Transverse colon (tissue), 4 donors: ENCODE measurements at regions not wholly inside any gene's neighbourhood (a gene's known extent, or its start where the extent isn't known, plus 50 kb on each side); places are given as distances from the start of the nearest gene placed in this dataset.

Experiments used
- DNase-seq: peaks from one replicate; pipeline ENCODE4 v3.0.0-alpha.2; 2019
- H3K27ac ChIP-seq, 4 donors: fragments of 200-600 bp; sonication (generic); 2 replicates each; pipeline ENCODE4 v1.5.1; 2016 to 2018; ENCODE audit warnings: inconsistent platforms in 4 of 4
- H3K27me3 ChIP-seq: fragments of 200-600 bp; sonication (generic); 2 replicates; pipeline ENCODE4 v1.5.1; 2017; ENCODE audit warnings: inconsistent platforms
- H3K36me3 ChIP-seq, 4 donors: fragments of 200-600 bp; sonication (generic); 2 replicates each; pipeline ENCODE4 v1.5.1; 2017 to 2019; ENCODE audit warnings: inconsistent platforms in 4 of 4
- H3K4me1 ChIP-seq, 4 donors: fragments of 200-600 bp; sonication (generic); 2 replicates each; pipeline ENCODE4 v1.5.1; 2017 to 2020; ENCODE audit warnings: inconsistent platforms in 4 of 4
- H3K4me3 ChIP-seq, 4 donors: fragments of 200-600 bp; sonication (generic); 1 replicate in 1 of 4; 2 replicates in 3 of 4; pipeline versions ENCODE4 v1.5.1 to v1.6.1; 2017 to 2019; ENCODE audit warnings: inconsistent platforms in 4 of 4
- H3K9me3 ChIP-seq, 2 donors: fragments of 200-600 bp; sonication (generic); 2 replicates each; pipeline ENCODE4 v1.5.1; 2017 to 2019; ENCODE audit warnings: inconsistent platforms in 2 of 2
- EP300 ChIP-seq: sonication (generic); formaldehyde crosslinking; IDR thresholded peaks from one replicate; pipeline ENCODE4 v1.6.1; 2017; ENCODE audit warnings: antibody characterized with exemption, low read depth
- POLR2A ChIP-seq: fragments of 450-650 bp; IDR thresholded peaks from one replicate; pipeline ENCODE4 v1.6.1; 2016; ENCODE audit warnings: antibody characterized with exemption, mild to moderate bottlenecking, moderate library complexity
- POLR2AphosphoS5 ChIP-seq, 3 donors: sonication (generic); formaldehyde crosslinking; IDR thresholded peaks; one replicate each; pipeline ENCODE4 v1.6.1; 2016; ENCODE audit warnings: antibody characterized with exemption in 3 of 3
- WGBS, 2 donors: methylation state at CpG; one replicate each; pipeline ENCODE4 v1.1.5; 2018; ENCODE audit warnings: low coverage in 1 of 2; 5-methylcytosine and 5-hydroxymethylcytosine counted together
- in situ Hi-C, 4 donors: fragments of 200-750 bp; cut with MboI; loops; one replicate each; pipeline versions ENCODE4 v1.15.0 to v1.15.1; 2017; ENCODE audit warnings: low sequenced_read_pairs in 3 of 4, low pct_ligation_motif_present in 1 of 4, low pct_unique_long_range_greater_than_20kb in 1 of 4
- intact Hi-C: fragments of 100-400 bp; cut with DNase I; formaldehyde crosslinking; loops from one replicate; pipeline ENCODE4 v1.15.1; 2023; ENCODE audit warnings: low total_unique reads
- TF ChIP-seq, protein P1 (sequence below), 5 experiments: fragments of 200-600 bp in 3 of 5; fragments of 450-650 bp in 2 of 5; sonication (generic) in 3 of 5; IDR thresholded peaks; 1 replicate in 2 of 5; 2 replicates in 3 of 5; pipeline ENCODE4 v1.5.1; 2016 to 2017; ENCODE audit warnings: antibody characterized with exemption in 5 of 5, inconsistent platforms in 3 of 5, mild to moderate bottlenecking in 2 of 5, moderate library complexity in 1 of 5

DNA sequence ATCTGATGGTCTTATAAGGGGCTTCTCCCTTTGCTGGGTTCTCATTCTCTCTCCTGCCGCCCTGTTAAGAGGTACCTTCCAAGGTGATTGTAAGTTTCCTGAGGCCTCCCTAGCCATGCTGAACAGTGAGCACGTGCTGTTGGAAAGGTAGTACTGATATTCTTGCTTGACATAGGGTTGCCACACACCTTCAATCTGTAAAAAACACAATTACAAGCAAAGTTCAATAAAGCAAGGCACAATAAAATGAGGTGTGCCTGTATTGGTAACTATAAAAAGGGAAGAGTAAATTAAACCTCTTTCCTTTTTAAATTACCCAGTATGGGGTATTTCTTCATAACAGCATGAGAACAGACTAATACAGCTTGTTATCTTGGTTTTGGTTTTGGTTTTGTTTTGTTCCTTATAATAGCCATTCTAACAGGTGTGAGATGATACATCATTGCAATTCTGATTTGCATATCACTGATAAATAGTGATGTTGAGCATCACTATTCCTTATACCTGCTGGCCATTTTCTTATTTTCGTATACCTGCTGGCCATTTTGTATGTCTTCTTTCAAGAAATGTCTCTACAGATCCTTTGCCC lies 164.9 kb upstream of the TRIM24 start:
- no peak overlapping the region for H3K4me3 ChIP-seq
- H3K4me1 ChIP-seq: peaks cover 0 to 16% (median 6%) of the 10 kb centered on the region in 4 donors
- in situ Hi-C loops (no loop called here), intact Hi-C loops (no loop called here)
- DNase-seq: peak; percentile 15
- peak in 1 of 3 donors; percentile 11 for TF ChIP-seq POLR2AphosphoS5 (IDR thresholded peaks at IDR 0.05)
- TF ChIP-seq EP300: no peak
- no peaks in the 10 kb centered on the region for H3K36me3 ChIP-seq
- peaks cover 0 to 4% of the 10 kb centered on the region in 2 donors for H3K9me3 ChIP-seq
- H3K27ac ChIP-seq: peak overlapping the region in 3 of 4 donors; percentile 45 to 58 (median 52)
- WGBS, 2 donors: 65 to 83% methylated on average over 2 to 3 of the region's 3 CpGs
- H3K27me3 ChIP-seq: no peaks in the 10 kb centered on the region

DNA sequence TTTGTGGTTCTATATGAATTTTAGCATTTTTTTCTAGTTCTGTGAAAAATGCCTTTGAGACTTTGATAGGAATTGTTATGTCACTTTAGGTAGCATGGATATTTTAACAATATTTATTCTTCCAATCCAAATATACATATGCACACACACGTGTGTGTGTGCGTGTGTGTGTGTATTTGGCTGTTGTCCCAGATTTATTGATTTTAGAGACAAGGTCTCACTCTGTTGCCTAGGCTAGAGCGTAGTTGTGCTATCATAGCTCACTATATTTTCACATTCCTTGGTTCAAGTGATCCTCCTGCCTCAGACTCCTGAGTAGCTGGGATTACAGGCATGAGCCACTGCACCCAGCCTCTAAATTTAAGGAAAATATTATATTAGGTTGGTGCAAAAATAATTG lies 162.5 kb upstream of the TRIM24 start:
- H3K9me3 ChIP-seq: no peaks in the 10 kb centered on the region
- peaks cover 0 to 16% (median 6%) of the 10 kb centered on the region in 4 donors for H3K4me1 ChIP-seq
- no peak for TF ChIP-seq EP300
- TF ChIP-seq POLR2AphosphoS5 (IDR thresholded peaks at IDR 0.05): no peak
- TF ChIP-seq, protein P1, sequence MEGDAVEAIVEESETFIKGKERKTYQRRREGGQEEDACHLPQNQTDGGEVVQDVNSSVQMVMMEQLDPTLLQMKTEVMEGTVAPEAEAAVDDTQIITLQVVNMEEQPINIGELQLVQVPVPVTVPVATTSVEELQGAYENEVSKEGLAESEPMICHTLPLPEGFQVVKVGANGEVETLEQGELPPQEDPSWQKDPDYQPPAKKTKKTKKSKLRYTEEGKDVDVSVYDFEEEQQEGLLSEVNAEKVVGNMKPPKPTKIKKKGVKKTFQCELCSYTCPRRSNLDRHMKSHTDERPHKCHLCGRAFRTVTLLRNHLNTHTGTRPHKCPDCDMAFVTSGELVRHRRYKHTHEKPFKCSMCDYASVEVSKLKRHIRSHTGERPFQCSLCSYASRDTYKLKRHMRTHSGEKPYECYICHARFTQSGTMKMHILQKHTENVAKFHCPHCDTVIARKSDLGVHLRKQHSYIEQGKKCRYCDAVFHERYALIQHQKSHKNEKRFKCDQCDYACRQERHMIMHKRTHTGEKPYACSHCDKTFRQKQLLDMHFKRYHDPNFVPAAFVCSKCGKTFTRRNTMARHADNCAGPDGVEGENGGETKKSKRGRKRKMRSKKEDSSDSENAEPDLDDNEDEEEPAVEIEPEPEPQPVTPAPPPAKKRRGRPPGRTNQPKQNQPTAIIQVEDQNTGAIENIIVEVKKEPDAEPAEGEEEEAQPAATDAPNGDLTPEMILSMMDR (IDR thresholded peaks at IDR 0.05): no peak
- TF ChIP-seq POLR2A: no peak
- no peak overlapping the region for H3K4me3 ChIP-seq
- intact Hi-C loops: no loop called here
- DNase-seq: no peak
- no peaks in the 10 kb centered on the region for H3K27me3 ChIP-seq
- no peaks in the 10 kb centered on the region for H3K36me3 ChIP-seq
- 66% methylated on average over 3 of the region's 3 CpGs; no CpG with 5 or more reads in 1 of the 2 donors for WGBS, 2 donors
- in situ Hi-C loops: no loop called here
- H3K27ac ChIP-seq: no peak overlapping the region

DNA sequence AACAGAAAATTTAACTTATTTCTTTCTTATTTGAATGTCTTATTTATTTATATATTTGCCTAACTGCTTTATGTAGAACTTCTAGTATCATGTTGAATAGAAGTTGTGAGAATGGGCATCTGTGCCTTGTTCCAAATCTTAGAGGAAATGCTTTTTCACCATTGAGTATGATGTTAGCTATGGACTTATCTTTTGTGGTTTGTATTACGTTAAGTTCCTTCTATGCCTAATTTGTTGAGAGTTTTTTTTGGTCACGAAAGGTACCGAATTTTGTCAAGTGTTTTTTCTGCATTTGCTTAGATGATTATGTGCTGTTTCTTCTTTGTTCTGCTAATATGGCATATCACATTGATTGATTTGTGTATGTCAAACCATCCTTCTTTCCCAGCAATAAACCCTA lies 161.0 kb upstream of the TRIM24 start:
- H3K27me3 ChIP-seq: no peaks in the 10 kb centered on the region
- H3K4me1 ChIP-seq: peaks cover 0 to 16% (median 5%) of the 10 kb centered on the region in 4 donors
- 67 to 85% methylated on average over 3 of the region's 3 CpGs for WGBS, 2 donors
- intact Hi-C loops: no loop called here
- H3K4me3 ChIP-seq: no peak overlapping the region
- TF ChIP-seq EP300 (no peak), POLR2A (no peak), POLR2AphosphoS5 (IDR thresholded peaks at IDR 0.05) (no peak)
- TF ChIP-seq, protein P1 (IDR thresholded peaks at IDR 0.05): no peak
- DNase-seq: no peak
- H3K9me3 ChIP-seq: peaks cover 0 to 3% of the 10 kb centered on the region in 2 donors
- in situ Hi-C loops: no loop called here
- H3K36me3 ChIP-seq: no peaks in the 10 kb centered on the region
- H3K27ac ChIP-seq: no peak overlapping the region

DNA sequence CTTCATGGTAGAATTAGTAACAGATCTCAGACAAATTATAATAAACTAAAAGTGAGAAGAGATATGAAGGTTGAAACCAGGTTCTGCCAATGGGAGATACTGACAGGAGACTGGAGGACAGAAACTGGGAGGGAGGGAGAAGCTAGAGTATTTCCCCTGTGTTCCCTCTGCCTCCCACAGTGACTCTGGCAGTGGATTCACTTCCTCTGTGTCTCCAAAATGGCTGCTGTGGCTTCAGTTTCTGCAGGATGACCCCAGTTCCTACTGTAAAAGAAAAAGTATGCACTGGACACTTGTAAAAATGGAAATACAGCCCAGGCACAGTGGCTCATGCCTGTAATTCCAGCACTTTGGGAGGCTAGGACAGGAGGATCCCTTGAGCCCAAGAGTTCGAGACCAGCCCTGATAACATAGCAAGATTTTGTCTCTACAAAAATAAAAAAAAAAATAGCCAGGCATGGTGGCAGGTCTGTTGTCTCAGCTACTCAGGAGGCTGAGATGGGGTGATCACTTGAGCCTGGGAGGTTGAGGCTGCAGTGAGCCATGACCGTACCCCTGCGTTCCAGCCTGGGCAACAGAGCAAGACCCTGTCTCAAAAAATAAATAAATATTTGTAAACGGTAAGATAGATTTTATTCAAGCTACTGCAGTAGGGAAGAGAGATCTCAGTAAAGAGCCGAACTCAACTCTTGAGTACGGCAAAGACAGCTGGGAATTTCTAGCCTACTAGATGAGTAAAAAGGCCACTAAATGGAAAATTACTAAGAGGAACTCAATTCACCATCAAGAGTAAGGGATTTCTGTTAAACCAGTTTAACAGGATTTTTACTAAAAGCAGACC lies 156.6 kb upstream of the TRIM24 start:
- in situ Hi-C loops: no loop called here
- Histone ChIP-seq H3K4me3 (no peak overlapping the region), H3K27me3 (no peaks in the 10 kb centered on the region), H3K4me1 (no peaks in the 10 kb centered on the region), H3K36me3 (no peaks in the 10 kb centered on the region), H3K27ac (no peak overlapping the region), H3K9me3 (peaks cover 0 to 5% of the 10 kb centered on the region in 2 donors)
- no peak for DNase-seq
- TF ChIP-seq POLR2A: no peak
- TF ChIP-seq, protein P1 (IDR thresholded peaks at IDR 0.05): no peak
- TF ChIP-seq POLR2AphosphoS5 (IDR thresholded peaks at IDR 0.05): no peak
- no peak for TF ChIP-seq EP300
- 83 to 93% methylated on average over 6 of the region's 6 CpGs for WGBS, 2 donors
- intact Hi-C loops: no loop called here
